ENCODE measurements at regions not wholly inside any gene's neighbourhood (a gene's known extent, or its start where the extent isn't known, plus 50 kb on each side); places are given as distances from the start of the nearest gene placed in this dataset.

DNA sequence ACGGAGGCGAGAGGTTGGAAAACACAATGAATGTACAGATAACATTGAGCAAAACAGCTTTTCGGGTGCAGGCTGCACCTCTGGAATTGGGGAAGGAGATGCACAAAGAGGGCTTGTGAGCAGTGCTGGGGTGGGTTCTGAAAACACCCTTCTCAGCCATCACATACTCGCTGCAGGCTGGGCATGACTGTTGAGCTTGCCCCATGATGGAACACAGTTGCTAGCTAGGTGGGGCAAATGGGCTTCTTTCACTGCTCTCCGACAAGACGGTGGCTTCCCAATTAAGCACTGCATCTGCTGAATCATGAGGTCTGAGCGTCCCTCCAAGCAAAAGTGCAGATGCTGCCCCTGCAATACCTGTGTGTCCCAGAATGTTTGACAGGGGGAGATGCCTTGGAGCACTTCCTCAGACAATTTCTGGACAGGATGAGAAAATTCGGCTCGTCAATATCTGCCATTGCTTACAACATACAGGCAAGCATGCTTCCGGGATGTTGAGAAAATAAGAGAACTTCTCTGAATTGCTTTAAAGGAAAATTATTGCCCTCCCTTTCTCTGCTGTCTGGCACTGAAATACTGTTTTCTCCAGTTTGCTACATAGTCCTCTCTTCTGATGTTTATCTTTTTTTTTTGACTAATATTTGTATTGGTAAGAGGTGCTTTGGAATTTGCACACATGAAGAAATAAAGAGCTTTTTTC, 77.3 kb upstream of the SH3BP4 start:
- TF ChIP-seq, protein P1, sequence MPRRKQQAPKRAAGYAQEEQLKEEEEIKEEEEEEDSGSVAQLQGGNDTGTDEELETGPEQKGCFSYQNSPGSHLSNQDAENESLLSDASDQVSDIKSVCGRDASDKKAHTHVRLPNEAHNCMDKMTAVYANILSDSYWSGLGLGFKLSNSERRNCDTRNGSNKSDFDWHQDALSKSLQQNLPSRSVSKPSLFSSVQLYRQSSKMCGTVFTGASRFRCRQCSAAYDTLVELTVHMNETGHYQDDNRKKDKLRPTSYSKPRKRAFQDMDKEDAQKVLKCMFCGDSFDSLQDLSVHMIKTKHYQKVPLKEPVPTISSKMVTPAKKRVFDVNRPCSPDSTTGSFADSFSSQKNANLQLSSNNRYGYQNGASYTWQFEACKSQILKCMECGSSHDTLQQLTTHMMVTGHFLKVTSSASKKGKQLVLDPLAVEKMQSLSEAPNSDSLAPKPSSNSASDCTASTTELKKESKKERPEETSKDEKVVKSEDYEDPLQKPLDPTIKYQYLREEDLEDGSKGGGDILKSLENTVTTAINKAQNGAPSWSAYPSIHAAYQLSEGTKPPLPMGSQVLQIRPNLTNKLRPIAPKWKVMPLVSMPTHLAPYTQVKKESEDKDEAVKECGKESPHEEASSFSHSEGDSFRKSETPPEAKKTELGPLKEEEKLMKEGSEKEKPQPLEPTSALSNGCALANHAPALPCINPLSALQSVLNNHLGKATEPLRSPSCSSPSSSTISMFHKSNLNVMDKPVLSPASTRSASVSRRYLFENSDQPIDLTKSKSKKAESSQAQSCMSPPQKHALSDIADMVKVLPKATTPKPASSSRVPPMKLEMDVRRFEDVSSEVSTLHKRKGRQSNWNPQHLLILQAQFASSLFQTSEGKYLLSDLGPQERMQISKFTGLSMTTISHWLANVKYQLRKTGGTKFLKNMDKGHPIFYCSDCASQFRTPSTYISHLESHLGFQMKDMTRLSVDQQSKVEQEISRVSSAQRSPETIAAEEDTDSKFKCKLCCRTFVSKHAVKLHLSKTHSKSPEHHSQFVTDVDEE (CRISPR knock-in tag; IDR thresholded peaks at IDR 0.05) = no peak
- no peak for TF ChIP-seq PPARA (CRISPR knock-in tag; IDR thresholded peaks at IDR 0.05; ENCODE audit: borderline replicate concordance)
- no peak for TF ChIP-seq TCF4 (CRISPR knock-in tag; IDR thresholded peaks at IDR 0.05; ENCODE audit: borderline replicate concordance)
- TF ChIP-seq ZC3H10 (CRISPR knock-in tag; IDR thresholded peaks at IDR 0.05) = no peak
- TF ChIP-seq ZNF70 (CRISPR knock-in tag; IDR thresholded peaks at IDR 0.05) = no peak
- no peak for TF ChIP-seq ZFP3 (CRISPR knock-in tag; IDR thresholded peaks at IDR 0.05)
- TF ChIP-seq ZNF565 (CRISPR knock-in tag; conservative IDR thresholded peaks at IDR 0.05; ENCODE audit: low read depth) = no peak
- no peak for TF ChIP-seq ZFP30 (CRISPR knock-in tag; IDR thresholded peaks at IDR 0.05)
- no peak for TF ChIP-seq CSRNP3 (CRISPR knock-in tag; IDR thresholded peaks at IDR 0.05)
- TF ChIP-seq ZNF8 (CRISPR knock-in tag; IDR thresholded peaks at IDR 0.05) = no peak
- no peak for TF ChIP-seq ISL1 (CRISPR knock-in tag; IDR thresholded peaks at IDR 0.05)
- no peak for TF ChIP-seq CREB5 (CRISPR knock-in tag; IDR thresholded peaks at IDR 0.05; ENCODE audit: low read depth)
- TF ChIP-seq BACH2 (CRISPR knock-in tag; IDR thresholded peaks at IDR 0.05; ENCODE audit: borderline replicate concordance) = no peak
- TF ChIP-seq SNAI2 (CRISPR knock-in tag; IDR thresholded peaks at IDR 0.05) = no peak
- TF ChIP-seq TOX (CRISPR knock-in tag; IDR thresholded peaks at IDR 0.05; ENCODE audit: borderline replicate concordance) = no peak
- no peak for TF ChIP-seq PATZ1 (CRISPR knock-in tag; IDR thresholded peaks at IDR 0.05; ENCODE audit: borderline replicate concordance)
- no peak for TF ChIP-seq OSR1 (CRISPR knock-in tag; IDR thresholded peaks at IDR 0.05)
- no peak for TF ChIP-seq CSDC2 (CRISPR knock-in tag; IDR thresholded peaks at IDR 0.05)
- no peak for TF ChIP-seq POU6F1 (CRISPR knock-in tag; IDR thresholded peaks at IDR 0.05; ENCODE audit: borderline replicate concordance, low read depth)
- no peak for ATAC-seq

- no peak for ATAC-seq
- no peak for TF ChIP-seq ZFP30 (CRISPR knock-in tag; IDR thresholded peaks at IDR 0.05)
- TF ChIP-seq CSDC2 (CRISPR knock-in tag; IDR thresholded peaks at IDR 0.05) = no peak
- no peak for TF ChIP-seq TOX (CRISPR knock-in tag; IDR thresholded peaks at IDR 0.05; ENCODE audit: borderline replicate concordance)
- no peak for TF ChIP-seq ESRRG (CRISPR knock-in tag; IDR thresholded peaks at IDR 0.05)
- no peak for TF ChIP-seq ISL1 (CRISPR knock-in tag; IDR thresholded peaks at IDR 0.05)
- TF ChIP-seq PATZ1 (CRISPR knock-in tag; IDR thresholded peaks at IDR 0.05; ENCODE audit: borderline replicate concordance) = no peak
- no peak for TF ChIP-seq OSR1 (CRISPR knock-in tag; IDR thresholded peaks at IDR 0.05)
- TF ChIP-seq TCF4 (CRISPR knock-in tag; IDR thresholded peaks at IDR 0.05; ENCODE audit: borderline replicate concordance) = no peak
- no peak for TF ChIP-seq POU6F1 (CRISPR knock-in tag; IDR thresholded peaks at IDR 0.05; ENCODE audit: borderline replicate concordance, low read depth)
- TF ChIP-seq ZNF8 (CRISPR knock-in tag; IDR thresholded peaks at IDR 0.05) = no peak
- TF ChIP-seq, protein P1 (CRISPR knock-in tag; IDR thresholded peaks at IDR 0.05) = no peak
- no peak for TF ChIP-seq ZC3H10 (CRISPR knock-in tag; IDR thresholded peaks at IDR 0.05)
- TF ChIP-seq SNAI2 (CRISPR knock-in tag; IDR thresholded peaks at IDR 0.05) = no peak
- no peak for TF ChIP-seq CREB5 (CRISPR knock-in tag; IDR thresholded peaks at IDR 0.05; ENCODE audit: low read depth)
Observed at GRCh38 chr2:234873828-234874173, 78.0 kb upstream of the SH3BP4 start.

Measured in SK-N-SH treated with all-trans-retinoic acid at 6 μM for 48 hours (cell line).